ENCODE measurements at regions not wholly inside any gene's neighbourhood (a gene's known extent, or its start where the extent isn't known, plus 50 kb on each side); places are given as distances from the start of the nearest gene placed in this dataset.

DNA sequence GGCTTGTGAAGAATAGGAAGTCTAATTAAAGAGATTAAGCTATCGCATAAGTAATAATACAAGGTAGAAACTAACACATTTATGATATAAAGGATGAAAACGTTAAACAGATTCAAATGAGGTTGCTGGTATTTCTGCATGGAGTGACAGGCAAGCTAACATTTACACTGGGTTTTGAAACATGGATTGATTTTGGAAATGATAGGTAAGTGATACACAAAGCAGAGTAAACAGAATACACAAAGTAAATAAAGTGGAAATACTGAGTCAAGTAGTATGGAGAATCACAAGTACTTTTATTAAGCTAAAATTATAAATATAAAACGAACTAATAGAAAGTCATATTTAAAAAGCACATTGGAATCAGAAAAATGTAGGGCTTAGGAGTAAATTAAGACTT is 665.3 kb downstream of the STPG2 start:
- H3K36me3 ChIP-seq (ENCODE audit: control insufficient read depth, insufficient read depth, low read length): no peaks in the 10 kb centered on the region
- no peak overlapping the region for H2BK15ac ChIP-seq (ENCODE audit: low read depth, low read length)
- H3K4me3 ChIP-seq (ENCODE audit: insufficient read depth, low read depth, low read length): no peak overlapping the region
- TF ChIP-seq SMC3 (IDR thresholded peaks at IDR 0.05; ENCODE audit: low read depth, low read length) (no peak), FOS (IDR thresholded peaks at IDR 0.05; ENCODE audit: low read depth, low read length) (no peak), NFE2L2 (IDR thresholded peaks at IDR 0.05; ENCODE audit: low read depth, low read length) (no peak), POLR2A (IDR thresholded peaks at IDR 0.05; ENCODE audit: low read depth, low read length) (no peak)
- TF ChIP-seq, protein P1, sequence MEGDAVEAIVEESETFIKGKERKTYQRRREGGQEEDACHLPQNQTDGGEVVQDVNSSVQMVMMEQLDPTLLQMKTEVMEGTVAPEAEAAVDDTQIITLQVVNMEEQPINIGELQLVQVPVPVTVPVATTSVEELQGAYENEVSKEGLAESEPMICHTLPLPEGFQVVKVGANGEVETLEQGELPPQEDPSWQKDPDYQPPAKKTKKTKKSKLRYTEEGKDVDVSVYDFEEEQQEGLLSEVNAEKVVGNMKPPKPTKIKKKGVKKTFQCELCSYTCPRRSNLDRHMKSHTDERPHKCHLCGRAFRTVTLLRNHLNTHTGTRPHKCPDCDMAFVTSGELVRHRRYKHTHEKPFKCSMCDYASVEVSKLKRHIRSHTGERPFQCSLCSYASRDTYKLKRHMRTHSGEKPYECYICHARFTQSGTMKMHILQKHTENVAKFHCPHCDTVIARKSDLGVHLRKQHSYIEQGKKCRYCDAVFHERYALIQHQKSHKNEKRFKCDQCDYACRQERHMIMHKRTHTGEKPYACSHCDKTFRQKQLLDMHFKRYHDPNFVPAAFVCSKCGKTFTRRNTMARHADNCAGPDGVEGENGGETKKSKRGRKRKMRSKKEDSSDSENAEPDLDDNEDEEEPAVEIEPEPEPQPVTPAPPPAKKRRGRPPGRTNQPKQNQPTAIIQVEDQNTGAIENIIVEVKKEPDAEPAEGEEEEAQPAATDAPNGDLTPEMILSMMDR (conservative IDR thresholded peaks at IDR 0.05; ENCODE audit: low read depth, low read length): no peak
- TF ChIP-seq, protein P2, sequence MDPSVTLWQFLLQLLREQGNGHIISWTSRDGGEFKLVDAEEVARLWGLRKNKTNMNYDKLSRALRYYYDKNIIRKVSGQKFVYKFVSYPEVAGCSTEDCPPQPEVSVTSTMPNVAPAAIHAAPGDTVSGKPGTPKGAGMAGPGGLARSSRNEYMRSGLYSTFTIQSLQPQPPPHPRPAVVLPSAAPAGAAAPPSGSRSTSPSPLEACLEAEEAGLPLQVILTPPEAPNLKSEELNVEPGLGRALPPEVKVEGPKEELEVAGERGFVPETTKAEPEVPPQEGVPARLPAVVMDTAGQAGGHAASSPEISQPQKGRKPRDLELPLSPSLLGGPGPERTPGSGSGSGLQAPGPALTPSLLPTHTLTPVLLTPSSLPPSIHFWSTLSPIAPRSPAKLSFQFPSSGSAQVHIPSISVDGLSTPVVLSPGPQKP (IDR thresholded peaks at IDR 0.05; ENCODE audit: borderline replicate concordance, low read depth, low read length): no peak
- intact Hi-C loops (cut with micrococcal nuclease): no loop called here
- no peak overlapping the region for H3K56ac ChIP-seq (ENCODE audit: extremely low read depth, insufficient read depth, low read length)
- no peaks in the 10 kb centered on the region for H3K4me1 ChIP-seq (ENCODE audit: control insufficient read depth, insufficient read depth, low read length)
- dilution Hi-C loops (cut with HindIII; ENCODE audit: low sequenced_read_pairs, unreplicated experiment): no loop called here
- H3K27me3 ChIP-seq (ENCODE audit: control insufficient read depth, insufficient read depth, low read length): no peaks in the 10 kb centered on the region
- WGBS, 2 experiments (ENCODE audit: extremely low coverage in 2 of 2, insufficient read length in 1 of 2): no CpG with 5 or more reads among the region's 3 CpGs
- CTCF ChIA-PET: no interaction called here
- no peak overlapping the region for H3K18ac ChIP-seq (ENCODE audit: low read depth, low read length)
- in situ Hi-C loops (cut with MboI; ENCODE audit: low sequenced_read_pairs): no loop called here
- H3K27ac ChIP-seq (ENCODE audit: insufficient read depth, low read length): no peak overlapping the region
- H4K91ac ChIP-seq (ENCODE audit: insufficient read depth, low read depth, low read length): no peak overlapping the region
- no TSS peak for BruUV-seq (replicated peaks)
- no peak overlapping the region for H2AK9ac ChIP-seq (replicated peaks; ENCODE audit: low read depth, low read length, poor library complexity)
- no peaks in the 10 kb centered on the region for H3K9me1 ChIP-seq (ENCODE audit: insufficient read depth, low read length)
- H4K20me1 ChIP-seq (ENCODE audit: insufficient read depth, low read length): no peaks in the 10 kb centered on the region
- peaks cover 2% of the 10 kb centered on the region for H3K9me3 ChIP-seq (ENCODE audit: control insufficient read depth, insufficient read depth, low read length)
- H3K79me1 ChIP-seq (ENCODE audit: low read depth in 1 of 2, low read length in 2 of 2): no peaks in the 10 kb centered on the region
- no peak overlapping the region for H2BK20ac ChIP-seq (ENCODE audit: low read depth, low read length)
- H3K9ac ChIP-seq (ENCODE audit: low read depth, low read length): no peak overlapping the region
- POLR2A ChIA-PET (ENCODE audit: unreplicated experiment): no interaction called here
- H2BK5ac ChIP-seq (ENCODE audit: low read depth, low read length, poor library complexity, severe bottlenecking): no peak overlapping the region
- no peak overlapping the region for H3K4me2 ChIP-seq (ENCODE audit: low read depth, low read length)
- H3K14ac ChIP-seq (replicated peaks; ENCODE audit: low read depth, low read length): no peak overlapping the region
- no peak overlapping the region for H2AK5ac ChIP-seq (ENCODE audit: low read depth, low read length)
- ATAC-seq (ENCODE audit: low read depth) (no peak), DNase-seq (no peak)
- H2BK120ac ChIP-seq (ENCODE audit: low read depth, low read length): no peak overlapping the region
- H3K4ac ChIP-seq (ENCODE audit: low read depth, low read length): no peak overlapping the region
- no peak overlapping the region for H4K5ac ChIP-seq (ENCODE audit: low read depth, low read length)
- no peak overlapping the region for H3K23ac ChIP-seq (ENCODE audit: low read depth, low read length)
- H2AFZ ChIP-seq (replicated peaks; ENCODE audit: low read length, poor library complexity): no peak overlapping the region
- H4K8ac ChIP-seq (ENCODE audit: low read depth in 2 of 2, low read length in 2 of 2): no peak overlapping the region
